Esophagus squamous epithelium (tissue), 5 donors: ENCODE measurements at regions not wholly inside any gene's neighbourhood (a gene's known extent, or its start where the extent isn't known, plus 50 kb on each side); places are given as distances from the start of the nearest gene placed in this dataset.

Experiments
- DNase-seq: peaks from one replicate; lab custom pipeline; 2025; lab: John Stamatoyannopoulos, UW
- H3K27ac ChIP-seq, 4 donors: fragments of 200-600 bp; sonication (generic); one replicate each; pipeline ENCODE4 v1.5.1; 2016 to 2019; ENCODE audit warnings: mild to moderate bottlenecking in 1 of 4
- H3K27me3 ChIP-seq, 4 donors: fragments of 200-600 bp; sonication (generic); 1 replicate in 3 of 4; 2 replicates in 1 of 4; pipeline versions ENCODE4 v1.5.1 to v1.6.0; 2017 to 2021; ENCODE audit warnings: antibody characterized with exemption in 1 of 4
- H3K36me3 ChIP-seq, 3 donors: fragments of 200-600 bp; sonication (generic); one replicate each; pipeline ENCODE4 v1.5.1; 2016 to 2019
- H3K4me1 ChIP-seq, 3 donors: fragments of 200-600 bp; sonication (generic); one replicate each; pipeline ENCODE4 v1.5.1; 2017 to 2019
- H3K4me3 ChIP-seq, 4 donors: fragments of 200-600 bp; sonication (generic); 1 replicate in 3 of 4; 2 replicates in 1 of 4; pipeline ENCODE4 v1.5.1; 2016 to 2019; ENCODE audit warnings: mild to moderate bottlenecking in 2 of 4, moderate library complexity in 1 of 4
- H3K9me3 ChIP-seq, 3 donors: fragments of 200-600 bp; sonication (generic); one replicate each; pipeline ENCODE4 v1.5.1; 2016 to 2019
- CTCF ChIP-seq, 6 experiments: fragments of 450-650 bp in 4 of 6; fragments of 200-600 bp in 2 of 6; sonication (generic) in 2 of 6; IDR thresholded peaks; one replicate each; pipeline ENCODE4 v1.5.1; 2016 to 2019; ENCODE audit warnings: antibody characterized with exemption in 6 of 6, mild to moderate bottlenecking in 4 of 6, moderate library complexity in 4 of 6
- POLR2A ChIP-seq, 4 donors: fragments of 450-650 bp; IDR thresholded peaks; one replicate each; pipeline ENCODE4 v1.6.1; 2017; ENCODE audit warnings: antibody characterized with exemption in 4 of 4, mild to moderate bottlenecking in 4 of 4, moderate library complexity in 3 of 4
- WGBS, 2 donors: methylation state at CpG; one replicate each; pipeline ENCODE4 v1.1.5; 2018; 5-methylcytosine and 5-hydroxymethylcytosine counted together
- intact Hi-C: fragments of 100-400 bp; cut with DNase I; formaldehyde crosslinking; loops from one replicate; pipeline ENCODE4 v1.15.0; 2022
- donor health status: DM: yes; HTN: yes; CAD: no.

GRCh38 chr5:18141222-18141621, 507.0 kb downstream of the TAF11L14 start:
- Histone ChIP-seq H3K4me3 (no peak overlapping the region), H3K9me3 (no peaks in the 10 kb centered on the region), H3K4me1 (no peaks in the 10 kb centered on the region), H3K36me3 (no peaks in the 10 kb centered on the region), H3K27ac (no peak overlapping the region), H3K27me3 (no peaks in the 10 kb centered on the region)
- no peak for TF ChIP-seq CTCF (IDR thresholded peaks at IDR 0.05)
- TF ChIP-seq POLR2A (IDR thresholded peaks at IDR 0.05), result no peak
- no peak for DNase-seq
- intact Hi-C loops, result no loop called here

- DNase-seq, result no peak
- Histone ChIP-seq H3K4me3 (no peak overlapping the region), H3K9me3 (no peaks in the 10 kb centered on the region), H3K27ac (no peak overlapping the region), H3K27me3 (no peaks in the 10 kb centered on the region), H3K4me1 (no peaks in the 10 kb centered on the region), H3K36me3 (no peaks in the 10 kb centered on the region)
- TF ChIP-seq CTCF (IDR thresholded peaks at IDR 0.05) (no peak), POLR2A (IDR thresholded peaks at IDR 0.05) (no peak)
- intact Hi-C loops, result no loop called here
- WGBS, 2 donors, result 63 to 89% methylated on average over 1 of the region's 1 CpG
Observed at GRCh38 chr5:18142831-18143230, 508.6 kb downstream of the TAF11L14 start.

GRCh38 chr5:18152671-18153070, 518.4 kb downstream of the TAF11L14 start:
- no peaks in the 10 kb centered on the region for H3K36me3 ChIP-seq
- no peak overlapping the region for H3K4me3 ChIP-seq
- no peak for TF ChIP-seq CTCF (IDR thresholded peaks at IDR 0.05)
- no peak for TF ChIP-seq POLR2A (IDR thresholded peaks at IDR 0.05)
- whole genome bisulfite sequencing, 2 donors, result 67 to 86% methylated on average over 2 of the region's 2 CpGs
- H3K27me3 ChIP-seq, result no peaks in the 10 kb centered on the region
- no peak overlapping the region for H3K27ac ChIP-seq
- H3K9me3 ChIP-seq, result no peaks in the 10 kb centered on the region
- no peak for DNase-seq
- H3K4me1 ChIP-seq, result no peaks in the 10 kb centered on the region
- intact Hi-C loops, result no loop called here

- no peak overlapping the region for H3K27ac ChIP-seq
- H3K4me1 ChIP-seq, result no peaks in the 10 kb centered on the region
- DNase-seq, result no peak
- no peak overlapping the region for H3K4me3 ChIP-seq
- 83 to 91% methylated on average over 2 of the region's 2 CpGs for WGBS, 2 donors
- H3K36me3 ChIP-seq, result no peaks in the 10 kb centered on the region
- peaks cover 0 to 6% (median 0%) of the 10 kb centered on the region in 3 donors for H3K9me3 ChIP-seq
- H3K27me3 ChIP-seq, result no peaks in the 10 kb centered on the region
- TF ChIP-seq POLR2A (IDR thresholded peaks at IDR 0.05), result no peak
- no peak for TF ChIP-seq CTCF (IDR thresholded peaks at IDR 0.05)
- intact Hi-C loops, result no loop called here
Observed at GRCh38 chr5:18158166-18158565, 523.9 kb downstream of the TAF11L14 start.

- Histone ChIP-seq H3K27me3 (no peaks in the 10 kb centered on the region), H3K9me3 (peaks cover 0 to 6% (median 0%) of the 10 kb centered on the region in 3 donors), H3K4me3 (no peak overlapping the region), H3K27ac (no peak overlapping the region), H3K4me1 (no peaks in the 10 kb centered on the region), H3K36me3 (no peaks in the 10 kb centered on the region)
- TF ChIP-seq CTCF (IDR thresholded peaks at IDR 0.05) (no peak), POLR2A (IDR thresholded peaks at IDR 0.05) (no peak)
- 50 to 53% methylated on average over 1 of the region's 1 CpG for WGBS, 2 donors
- intact Hi-C loops, result no loop called here
- no peak for DNase-seq
Observed at GRCh38 chr5:18159331-18159730, 525.1 kb downstream of the TAF11L14 start.
